ENCODE measurements at regions not wholly inside any gene's neighbourhood (a gene's known extent, or its start where the extent isn't known, plus 50 kb on each side); places are given as distances from the start of the nearest gene placed in this dataset.

DNA sequence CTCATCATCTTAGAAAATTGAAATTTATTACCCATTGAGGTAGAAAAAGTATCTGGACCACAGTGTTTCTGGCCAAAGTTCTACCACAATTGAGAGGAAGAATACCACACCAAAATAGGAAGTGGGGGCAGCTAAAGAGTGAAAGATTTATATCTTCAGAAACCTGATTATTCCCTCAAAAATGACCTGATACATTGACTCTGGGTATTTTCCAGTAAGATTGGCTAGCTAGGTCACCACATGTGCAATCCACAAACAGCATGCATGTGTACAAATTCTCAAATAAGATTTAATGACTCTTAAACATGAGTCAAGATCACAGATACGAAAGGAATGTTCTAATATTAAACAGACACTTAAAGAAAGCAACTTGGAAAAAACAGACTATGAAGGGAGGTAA is 1516.2 kb upstream of the PCDH20 start:
- H3K4me3 ChIP-seq, result no peak overlapping the region
- no peaks in the 10 kb centered on the region for H3K9me3 ChIP-seq
- H3K27me3 ChIP-seq, result no peaks in the 10 kb centered on the region
- DNase-seq (no peak), ATAC-seq (no peak)
- no peak overlapping the region for H3K27ac ChIP-seq
- TF ChIP-seq POLR2A (IDR thresholded peaks at IDR 0.05), result no peak
- TF ChIP-seq, protein P1, sequence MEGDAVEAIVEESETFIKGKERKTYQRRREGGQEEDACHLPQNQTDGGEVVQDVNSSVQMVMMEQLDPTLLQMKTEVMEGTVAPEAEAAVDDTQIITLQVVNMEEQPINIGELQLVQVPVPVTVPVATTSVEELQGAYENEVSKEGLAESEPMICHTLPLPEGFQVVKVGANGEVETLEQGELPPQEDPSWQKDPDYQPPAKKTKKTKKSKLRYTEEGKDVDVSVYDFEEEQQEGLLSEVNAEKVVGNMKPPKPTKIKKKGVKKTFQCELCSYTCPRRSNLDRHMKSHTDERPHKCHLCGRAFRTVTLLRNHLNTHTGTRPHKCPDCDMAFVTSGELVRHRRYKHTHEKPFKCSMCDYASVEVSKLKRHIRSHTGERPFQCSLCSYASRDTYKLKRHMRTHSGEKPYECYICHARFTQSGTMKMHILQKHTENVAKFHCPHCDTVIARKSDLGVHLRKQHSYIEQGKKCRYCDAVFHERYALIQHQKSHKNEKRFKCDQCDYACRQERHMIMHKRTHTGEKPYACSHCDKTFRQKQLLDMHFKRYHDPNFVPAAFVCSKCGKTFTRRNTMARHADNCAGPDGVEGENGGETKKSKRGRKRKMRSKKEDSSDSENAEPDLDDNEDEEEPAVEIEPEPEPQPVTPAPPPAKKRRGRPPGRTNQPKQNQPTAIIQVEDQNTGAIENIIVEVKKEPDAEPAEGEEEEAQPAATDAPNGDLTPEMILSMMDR (IDR thresholded peaks at IDR 0.05 in 4 of 5, conservative IDR thresholded peaks at IDR 0.05 in 1 of 5), result no peak
- in situ Hi-C loops (cut with MboI; ENCODE audit: low sequenced_read_pairs in 4 of 4) (no loop called here), intact Hi-C loops (cut with DNase I; ENCODE audit: low total_unique reads) (no loop called here)
- no peaks in the 10 kb centered on the region for H3K4me1 ChIP-seq
- H3K36me3 ChIP-seq, result no peaks in the 10 kb centered on the region

DNA sequence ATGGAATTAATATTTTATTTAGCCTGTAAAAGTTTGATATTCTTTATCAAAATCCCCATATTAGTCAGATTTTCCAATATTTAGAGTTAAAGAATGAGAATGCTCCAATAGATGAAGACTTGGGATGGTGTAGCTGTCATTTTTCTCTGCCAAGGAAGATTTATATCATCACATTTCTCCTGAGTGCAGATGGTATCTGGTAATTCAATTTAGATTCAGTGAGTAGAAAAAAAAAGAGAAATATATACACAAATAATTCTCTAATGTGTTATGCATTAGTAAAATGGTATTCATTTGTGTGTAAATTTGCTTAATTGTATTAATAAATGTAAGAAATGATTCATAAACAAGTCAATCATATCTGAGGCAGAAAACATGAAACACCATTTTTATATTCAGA is 1508.7 kb upstream of the PCDH20 start:
- Histone ChIP-seq H3K36me3 (no peaks in the 10 kb centered on the region), H3K27me3 (no peaks in the 10 kb centered on the region), H3K4me3 (no peak overlapping the region), H3K9me3 (no peaks in the 10 kb centered on the region), H3K4me1 (no peaks in the 10 kb centered on the region), H3K27ac (no peak overlapping the region)
- DNase-seq (no peak), ATAC-seq (no peak)
- TF ChIP-seq, protein P1 (IDR thresholded peaks at IDR 0.05 in 4 of 5, conservative IDR thresholded peaks at IDR 0.05 in 1 of 5), result no peak
- TF ChIP-seq POLR2A (IDR thresholded peaks at IDR 0.05), result no peak
- intact Hi-C loops (cut with DNase I; ENCODE audit: low total_unique reads), result no loop called here
- in situ Hi-C loops (cut with MboI; ENCODE audit: low sequenced_read_pairs in 4 of 4), result no loop called here

DNA sequence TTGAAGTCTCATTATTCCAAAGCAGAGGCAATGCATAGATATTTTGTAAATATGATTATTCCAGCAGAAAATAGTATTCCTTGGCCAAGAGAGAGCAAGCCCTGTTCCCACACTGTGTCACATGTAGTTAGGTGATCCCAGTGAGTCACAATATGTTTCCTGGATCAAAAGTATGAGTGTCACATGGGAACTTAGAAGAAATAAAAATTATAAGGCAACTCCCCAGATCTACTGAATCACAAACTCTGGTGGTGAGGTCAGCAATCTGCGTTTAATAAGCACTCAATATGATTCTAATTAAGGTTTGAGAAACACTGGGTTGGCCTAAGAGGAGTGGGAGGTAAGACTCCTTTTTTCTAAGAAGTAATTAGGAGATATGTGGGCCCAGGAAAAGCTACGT is 1504.5 kb upstream of the PCDH20 start:
- Histone ChIP-seq H3K27ac (no peak overlapping the region), H3K4me1 (no peaks in the 10 kb centered on the region), H3K4me3 (no peak overlapping the region), H3K27me3 (no peaks in the 10 kb centered on the region), H3K9me3 (no peaks in the 10 kb centered on the region), H3K36me3 (no peaks in the 10 kb centered on the region)
- DNase-seq (no peak), ATAC-seq (no peak)
- in situ Hi-C loops (cut with MboI; ENCODE audit: low sequenced_read_pairs in 4 of 4) (no loop called here), intact Hi-C loops (cut with DNase I; ENCODE audit: low total_unique reads) (no loop called here)
- TF ChIP-seq, protein P1 (IDR thresholded peaks at IDR 0.05 in 4 of 5, conservative IDR thresholded peaks at IDR 0.05 in 1 of 5), result no peak
- TF ChIP-seq POLR2A (IDR thresholded peaks at IDR 0.05), result no peak

DNA sequence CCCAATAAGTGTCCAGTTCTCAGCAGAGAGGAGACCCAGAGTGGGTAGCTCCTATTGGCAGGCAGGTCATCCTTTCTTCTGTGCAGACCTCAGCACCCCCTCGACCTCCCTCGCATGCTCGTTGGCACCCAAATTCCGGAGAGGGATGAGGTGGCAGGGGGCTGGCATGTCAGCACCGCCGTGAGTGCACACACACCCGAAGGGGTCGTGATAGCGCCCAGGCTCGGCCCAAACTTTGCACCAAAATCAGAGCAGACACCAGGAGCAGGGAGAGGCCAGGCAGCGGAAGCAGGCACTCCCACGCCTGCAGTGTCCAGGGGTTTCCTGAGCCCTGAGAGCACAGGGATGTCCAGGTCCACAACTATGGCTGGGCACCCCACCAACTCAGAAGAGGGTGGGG is 1503.8 kb upstream of the PCDH20 start:
- no peak for ATAC-seq
- intact Hi-C loops (cut with DNase I; ENCODE audit: low total_unique reads) (no loop called here), in situ Hi-C loops (cut with MboI; ENCODE audit: low sequenced_read_pairs in 4 of 4) (no loop called here)
- TF ChIP-seq, protein P1 (IDR thresholded peaks at IDR 0.05 in 4 of 5, conservative IDR thresholded peaks at IDR 0.05 in 1 of 5), result no peak
- no peak for TF ChIP-seq POLR2A (IDR thresholded peaks at IDR 0.05)
- Histone ChIP-seq H3K4me1 (no peaks in the 10 kb centered on the region), H3K27me3 (no peaks in the 10 kb centered on the region), H3K4me3 (no peak overlapping the region), H3K27ac (no peak overlapping the region), H3K9me3 (no peaks in the 10 kb centered on the region), H3K36me3 (no peaks in the 10 kb centered on the region)
- no peak for DNase-seq

DNA sequence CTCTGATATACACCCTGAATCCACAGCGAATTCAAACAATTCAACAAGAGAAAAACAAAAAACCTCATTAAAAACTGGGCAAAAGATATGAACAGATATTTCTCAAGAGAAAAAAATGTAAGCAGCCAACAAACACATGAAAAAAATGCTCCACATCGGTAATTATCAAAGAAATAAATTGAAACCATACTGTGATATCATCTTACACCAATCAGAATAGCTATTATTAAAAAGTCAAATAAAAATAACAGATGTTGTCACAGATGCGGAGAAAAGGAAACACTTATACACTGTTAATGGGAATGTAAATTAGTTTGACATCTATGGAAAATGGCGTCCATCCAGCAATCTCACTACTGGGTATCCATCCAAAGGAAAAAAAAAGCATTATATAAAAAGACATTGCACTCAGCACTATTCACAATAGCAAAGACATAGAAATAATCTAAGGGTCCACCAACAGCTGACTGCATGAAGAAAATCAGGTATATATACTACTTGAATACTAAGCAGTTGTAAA is 1495.0 kb upstream of the PCDH20 start:
- no peak for TF ChIP-seq POLR2A (IDR thresholded peaks at IDR 0.05)
- TF ChIP-seq, protein P1 (IDR thresholded peaks at IDR 0.05 in 4 of 5, conservative IDR thresholded peaks at IDR 0.05 in 1 of 5), result no peak
- H3K4me1 ChIP-seq, result no peaks in the 10 kb centered on the region
- in situ Hi-C loops (cut with MboI; ENCODE audit: low sequenced_read_pairs in 4 of 4) (no loop called here), intact Hi-C loops (cut with DNase I; ENCODE audit: low total_unique reads) (no loop called here)
- DNase-seq, result no peak
- no peak for ATAC-seq
- H3K27ac ChIP-seq, result no peak overlapping the region
- no peaks in the 10 kb centered on the region for H3K27me3 ChIP-seq
- no peak overlapping the region for H3K4me3 ChIP-seq
- no peaks in the 10 kb centered on the region for H3K36me3 ChIP-seq
- H3K9me3 ChIP-seq, result no peaks in the 10 kb centered on the region

Measured in gastrocnemius medialis (tissue), 4 donors.